Skin of body (tissue), 1 donor: ENCODE measurements at regions not wholly inside any gene's neighbourhood (a gene's known extent, or its start where the extent isn't known, plus 50 kb on each side); places are given as distances from the start of the nearest gene placed in this dataset.
"Not testable (repeated sequence)": the region's sequence is repeated elsewhere in the genome, so short reads cannot be mapped to it uniquely, and the experiment has no call there.

Experiments
- DNase-seq: peaks from one replicate; lab custom pipeline; 2025; lab: John Stamatoyannopoulos, UW

- no peak for DNase-seq
Measured at GRCh38 chr4:59455751-59456150, 1744.4 kb upstream of the ADGRL3 start.

DNA sequence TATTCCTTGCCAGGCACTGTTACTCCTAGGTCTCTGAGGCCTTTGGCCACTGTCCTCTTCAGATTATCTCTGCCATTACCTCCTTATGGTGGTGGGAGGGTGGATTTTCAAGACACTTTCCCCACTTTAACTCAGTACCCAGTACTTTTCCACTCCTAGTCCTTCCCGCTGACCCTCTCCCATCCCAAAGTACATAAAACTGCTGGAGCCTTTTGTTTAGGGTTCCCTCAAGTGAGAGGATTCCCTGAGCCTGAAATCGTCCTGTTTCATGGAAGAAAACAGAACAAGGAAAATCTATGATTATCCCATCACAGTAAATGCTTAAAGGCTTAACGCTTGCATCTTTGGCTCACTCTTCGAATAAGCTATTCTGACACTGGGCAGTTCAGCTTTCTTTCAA, 1742.5 kb upstream of the ADGRL3 start:
- no peak for DNase-seq

DNA sequence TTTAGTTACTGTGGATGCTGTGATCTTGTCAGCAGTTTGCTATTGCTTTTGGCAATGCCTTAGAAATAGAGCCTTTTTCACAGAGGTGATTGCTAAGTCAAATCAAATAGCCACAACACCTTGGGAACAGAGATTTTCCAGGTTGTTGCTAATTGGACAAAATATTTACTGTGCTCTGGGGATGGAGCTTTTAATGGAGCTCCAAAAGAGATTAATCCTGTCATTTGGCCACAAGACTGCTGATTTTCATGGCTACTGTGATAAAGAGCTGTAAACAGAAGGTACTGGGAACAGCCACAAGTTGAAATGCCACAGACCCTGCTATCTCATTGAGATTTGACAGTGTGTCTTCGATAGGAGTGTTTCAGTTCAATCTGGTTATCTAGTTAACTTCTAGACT, 1715.2 kb upstream of the ADGRL3 start:
- no peak for DNase-seq

- no peak for DNase-seq
Measured at GRCh38 chr4:59500103-59500502, 1700.0 kb upstream of the ADGRL3 start.

DNA sequence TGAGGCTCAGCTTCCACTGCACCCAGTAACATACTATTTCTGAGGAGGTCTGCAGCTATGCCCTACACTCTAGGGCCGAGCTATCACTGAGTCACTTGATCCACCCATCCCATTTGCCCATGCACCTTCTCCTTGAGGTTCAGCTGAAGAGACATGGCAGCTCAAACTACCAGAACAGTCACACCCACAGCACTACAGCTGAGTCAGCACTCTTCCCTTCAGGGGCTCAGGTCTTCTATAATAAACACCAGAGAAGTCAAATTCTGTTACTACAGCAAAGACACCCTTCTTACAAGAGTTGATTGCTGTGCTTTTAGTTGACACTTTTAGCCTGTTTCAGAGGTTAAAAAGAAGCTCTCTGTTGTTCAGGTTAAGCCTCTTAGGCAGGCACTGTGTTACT, 1696.4 kb upstream of the ADGRL3 start:
- no peak for DNase-seq

GRCh38 chr4:59511809-59512208, 1688.3 kb upstream of the ADGRL3 start:
- not testable (repeated sequence) for DNase-seq

- DNase-seq: no peak
Measured at GRCh38 chr4:59517007-59517406, 1683.1 kb upstream of the ADGRL3 start.

GRCh38 chr4:59518005-59518823, 1681.9 kb upstream of the ADGRL3 start:
- DNase-seq: no peak

GRCh38 chr4:59525885-59526284, 1674.2 kb upstream of the ADGRL3 start:
- no peak for DNase-seq

GRCh38 chr4:59535541-59535940, 1664.6 kb upstream of the ADGRL3 start:
- DNase-seq: no peak

DNA sequence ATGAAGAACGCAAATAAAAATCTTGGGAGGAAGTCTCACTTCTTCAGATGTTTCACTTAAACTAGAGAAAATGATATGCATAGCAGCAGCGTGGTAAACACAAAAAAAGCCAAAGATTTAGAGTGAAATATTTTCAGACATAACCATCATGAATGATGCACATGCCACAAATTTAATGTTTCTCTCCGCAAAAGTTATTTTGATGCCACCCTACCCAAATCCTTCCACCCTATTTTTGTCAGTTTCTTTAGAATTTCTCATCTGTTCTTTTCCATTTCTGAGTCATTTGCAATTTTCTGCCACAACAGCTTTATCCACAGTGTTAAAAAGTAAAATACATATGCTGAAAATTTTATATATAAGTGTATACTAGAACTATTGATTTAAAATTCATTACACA, 1663.7 kb upstream of the ADGRL3 start:
- DNase-seq: no peak

DNA sequence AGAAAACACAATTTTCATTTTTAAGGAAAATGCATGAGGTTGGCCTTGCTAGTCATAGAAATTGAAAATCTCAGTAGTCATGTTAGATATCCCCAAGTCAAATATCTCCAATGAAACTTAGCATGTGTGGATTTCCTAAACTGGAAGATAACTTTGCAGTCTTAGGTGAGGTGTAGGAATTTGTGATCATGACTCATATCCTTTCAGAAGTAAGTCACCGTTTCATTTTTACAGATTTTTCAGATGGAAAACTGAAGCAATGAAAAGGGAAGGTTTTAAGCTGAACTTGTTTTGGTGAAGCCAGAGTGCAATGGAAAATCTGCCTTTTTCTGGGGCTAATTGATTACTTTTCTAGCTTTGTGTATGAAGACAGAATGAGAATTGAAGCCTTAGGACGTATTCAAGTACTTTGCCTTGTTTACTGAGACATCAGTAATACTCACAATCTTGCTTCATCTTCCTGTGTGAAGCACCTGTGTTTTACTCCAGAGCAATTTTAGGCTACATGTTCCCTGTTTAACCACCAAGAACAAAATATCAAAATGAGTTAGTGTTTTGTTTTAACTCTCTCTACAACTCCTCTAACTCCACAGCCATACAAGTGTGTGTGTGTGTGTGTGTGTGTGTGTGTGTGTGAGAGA, 1662.8 kb upstream of the ADGRL3 start:
- DNase-seq: no peak

DNA sequence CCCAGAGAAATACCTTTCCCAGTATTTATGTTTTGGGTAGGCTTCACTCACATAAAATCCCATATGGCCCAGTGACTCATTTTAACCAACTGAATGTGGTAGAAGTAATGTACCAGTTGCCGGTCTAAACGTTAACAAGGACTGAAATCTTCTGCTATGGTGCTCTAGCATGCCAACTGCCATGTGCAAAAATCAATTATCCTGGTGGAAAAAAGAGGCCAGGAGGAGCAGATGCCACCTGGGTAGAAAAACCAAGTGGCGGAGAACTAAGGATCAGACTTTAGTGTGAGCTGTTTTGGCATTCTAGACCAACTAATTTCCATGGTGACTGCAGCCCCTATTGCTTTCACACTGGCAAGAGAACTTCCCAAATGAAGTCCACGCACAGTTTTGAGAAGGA, 1660.7 kb upstream of the ADGRL3 start:
- DNase-seq: no peak

DNA sequence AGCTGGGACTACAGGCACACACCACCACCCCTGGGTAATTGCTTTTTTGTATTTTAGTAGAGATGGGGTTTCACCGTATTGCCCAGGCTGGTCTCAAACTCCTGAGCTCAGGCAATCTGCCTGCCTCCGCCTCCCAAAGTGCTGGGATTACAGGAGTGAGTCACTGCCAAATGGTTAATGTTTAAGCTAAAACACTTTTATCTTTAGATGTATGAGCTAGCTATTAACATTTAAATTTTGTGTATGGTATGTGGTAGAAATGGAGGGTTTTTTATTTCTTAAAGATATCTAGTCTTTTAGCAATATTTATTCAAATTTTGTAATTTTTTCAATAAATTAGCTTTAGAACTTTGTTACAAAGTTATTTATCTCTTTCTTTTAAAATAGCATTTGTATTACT, 1659.8 kb upstream of the ADGRL3 start:
- no peak for DNase-seq

GRCh38 chr4:59553063-59553720, 1646.9 kb upstream of the ADGRL3 start:
- DNase-seq: no peak

DNA sequence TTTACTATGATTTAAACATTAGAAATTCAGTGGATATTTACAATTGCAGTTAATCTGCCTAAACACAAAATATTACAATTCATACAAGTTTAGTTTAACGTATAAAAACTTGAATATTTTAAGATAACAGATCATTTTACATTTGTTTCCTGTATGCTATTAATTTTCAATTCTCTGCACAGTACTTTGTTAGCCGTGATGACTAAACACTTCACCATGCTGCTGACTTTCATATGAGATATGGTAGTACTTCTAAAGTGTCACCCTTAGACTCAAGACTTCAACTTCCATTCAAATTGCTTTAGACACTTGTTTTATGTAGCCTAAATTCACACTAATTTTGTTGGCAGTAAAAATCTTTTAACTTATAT, 1646.4 kb upstream of the ADGRL3 start:
- no peak for DNase-seq

- not testable (repeated sequence) for DNase-seq
Measured at GRCh38 chr4:59556191-59556590, 1643.9 kb upstream of the ADGRL3 start.

- DNase-seq: not testable (repeated sequence)
Measured at GRCh38 chr4:59560141-59560648, 1639.9 kb upstream of the ADGRL3 start.

GRCh38 chr4:59565836-59566235, 1634.3 kb upstream of the ADGRL3 start:
- no peak for DNase-seq

DNA sequence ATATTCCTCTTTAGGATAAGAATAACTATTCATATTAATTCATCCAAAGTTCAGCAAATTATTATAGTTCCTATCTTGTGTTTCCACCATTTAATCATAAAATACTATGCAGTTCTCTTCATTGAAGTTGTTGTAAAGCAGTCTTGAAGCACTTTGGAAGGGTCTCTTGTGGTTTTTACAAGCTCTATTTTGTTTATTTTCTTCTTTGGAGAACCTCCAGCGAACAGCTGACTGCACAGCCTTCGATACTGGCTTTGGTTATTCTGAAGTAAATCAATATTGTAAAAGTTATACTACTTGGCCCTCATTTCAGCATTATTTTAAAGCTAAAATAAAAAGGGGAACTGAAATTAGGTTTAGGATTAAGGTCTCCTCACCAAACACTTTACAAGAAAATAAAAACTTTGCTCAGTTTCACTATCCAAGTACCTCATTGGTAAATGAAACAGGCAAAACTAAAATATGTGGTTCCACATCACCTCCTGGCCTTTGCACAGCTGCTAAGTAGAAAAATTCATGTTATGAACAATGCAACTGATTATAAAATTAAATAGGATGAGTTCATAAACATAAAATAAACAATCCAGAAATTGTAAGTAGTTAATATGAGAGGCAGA, 1629.2 kb upstream of the ADGRL3 start:
- no peak for DNase-seq

DNA sequence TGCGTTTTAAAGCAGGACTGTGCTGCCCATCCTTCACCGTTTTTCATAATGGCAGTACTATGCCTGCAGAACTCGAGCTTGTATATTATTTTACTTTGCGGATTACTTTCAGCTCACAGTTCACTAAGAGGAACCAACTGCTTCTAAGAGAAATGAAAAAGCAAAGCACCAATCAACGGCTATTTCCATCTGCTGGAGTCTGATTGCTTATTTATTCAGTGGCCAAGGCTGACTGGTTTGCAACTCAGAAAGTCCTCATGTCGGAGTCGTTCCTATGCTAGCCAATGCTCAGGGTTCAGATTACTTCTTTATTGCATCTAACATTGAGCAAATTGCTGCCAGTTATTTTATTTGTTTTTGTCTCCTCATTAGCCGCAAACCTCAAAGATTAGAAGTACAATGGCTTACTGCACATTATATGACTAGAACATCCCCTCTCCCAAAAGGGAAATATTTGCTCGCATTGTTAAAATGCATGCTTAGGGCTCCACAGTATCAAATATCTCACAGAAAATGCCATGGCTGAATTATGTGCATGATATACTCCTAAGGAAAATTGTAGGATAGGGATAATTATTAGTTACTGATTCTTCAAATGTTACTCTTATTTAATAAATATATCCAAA, 1628.2 kb upstream of the ADGRL3 start:
- DNase-seq: no peak
